H1 (cell line): ENCODE measurements at regions not wholly inside any gene's neighbourhood (a gene's known extent, or its start where the extent isn't known, plus 50 kb on each side); places are given as distances from the start of the nearest gene placed in this dataset.

Source experiments
- EGR1 ChIP-seq: IDR thresholded peaks from 2 replicates; pipeline ENCODE4 v1.6.1; 2011; ENCODE audit warnings: low read depth, low read length, borderline replicate concordance
- GABPA ChIP-seq: IDR thresholded peaks from 2 replicates; pipeline ENCODE4 v1.6.1; 2011; ENCODE audit warnings: mild to moderate bottlenecking, low read length, moderate library complexity, borderline replicate concordance; ENCODE audit not compliant: insufficient read depth
- KDM1A ChIP-seq: fragments of 200-600, 300-600 bp; sonication (generic); IDR thresholded peaks from 2 replicates; pipeline ENCODE4 v1.7.1; 2016; ENCODE audit warnings: mild to moderate bottlenecking, low read length, borderline replicate concordance
- POLR2A ChIP-seq, 2 experiments: IDR thresholded peaks; 1 replicate in 1 of 2; 2 replicates in 1 of 2; pipeline ENCODE4 v1.6.1; 2011; ENCODE audit warnings: low read depth in 2 of 2, low read length in 2 of 2, mild to moderate bottlenecking in 2 of 2; ENCODE audit errors: control extremely low read depth in 1 of 2
- POLR2AphosphoS5 ChIP-seq: IDR thresholded peaks from 2 replicates; pipeline ENCODE4 v1.6.1; 2011; ENCODE audit warnings: low read depth, low read length
- SAP30 ChIP-seq: fragments of 300-600 bp; sonication (generic); IDR thresholded peaks from 2 replicates; pipeline ENCODE4 v1.7.1; 2012; ENCODE audit warnings: low read length, moderate library complexity, mild to moderate bottlenecking, inconsistent platforms; ENCODE audit not compliant: insufficient read depth, insufficient replicate concordance
- SRF ChIP-seq: IDR thresholded peaks from 2 replicates; pipeline ENCODE4 v1.6.1; 2011; ENCODE audit warnings: mild to moderate bottlenecking, low read depth, low read length, moderate library complexity
- TAF1 ChIP-seq: IDR thresholded peaks from 2 replicates; pipeline ENCODE4 v1.6.1; 2011; ENCODE audit warnings: mild to moderate bottlenecking, low read depth, low read length
- TAF7 ChIP-seq: optimal IDR thresholded peaks from 2 replicates; pipeline ENCODE3; 2011; ENCODE audit warnings: low read depth, mild to moderate bottlenecking, inconsistent platforms, low read length, moderate library complexity, borderline replicate concordance
- TF ChIP-seq, protein P1 (sequence below), 3 experiments: IDR thresholded peaks; 1 replicate in 2 of 3; 2 replicates in 1 of 3; pipeline versions ENCODE4 v1.5.1 to v1.6.1; 2011; ENCODE audit warnings: low read length in 3 of 3, mild to moderate bottlenecking in 3 of 3, inconsistent platforms in 2 of 3, low read depth in 1 of 3, moderate library complexity in 1 of 3; ENCODE audit not compliant: insufficient read depth in 1 of 3; ENCODE audit errors: control extremely low read depth in 1 of 3
- TF ChIP-seq, protein P2 (sequence below): IDR thresholded peaks from 2 replicates; pipeline ENCODE4 v1.6.1; 2012; ENCODE audit warnings: low read length, inconsistent platforms
- TF ChIP-seq, protein P3 (sequence below): IDR thresholded peaks from 2 replicates; pipeline ENCODE4 v1.6.1; 2012; ENCODE audit warnings: inconsistent platforms

DNA sequence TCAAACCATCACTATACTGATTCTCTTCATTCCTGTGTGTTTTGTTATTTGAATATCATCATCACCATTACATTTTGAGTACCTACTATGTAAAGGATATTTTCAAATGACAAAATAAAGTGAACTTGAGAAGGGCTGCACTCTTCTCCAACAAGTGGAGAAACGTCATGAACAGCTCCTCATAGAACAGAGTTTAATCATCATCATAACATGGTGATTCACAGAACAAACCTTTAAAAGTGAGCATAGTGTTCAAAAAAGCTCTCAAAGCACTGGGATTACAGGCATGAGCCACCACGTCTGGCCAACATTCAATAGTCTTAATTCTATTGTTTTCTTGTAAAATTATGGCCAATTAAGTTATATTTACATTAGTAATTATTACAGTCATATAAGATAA is 993.9 kb downstream of the PDHA2 start:
- TF ChIP-seq POLR2A (IDR thresholded peaks at IDR 0.05; ENCODE audit: control extremely low read depth in 1 of 2, low read depth in 2 of 2, low read length in 2 of 2) (no peak), KDM1A (no peak), EGR1 (no peak), GABPA (no peak), SRF (no peak), SAP30 (no peak), TAF1 (no peak), TAF7 (no peak), POLR2AphosphoS5 (no peak)
- TF ChIP-seq, protein P1, sequence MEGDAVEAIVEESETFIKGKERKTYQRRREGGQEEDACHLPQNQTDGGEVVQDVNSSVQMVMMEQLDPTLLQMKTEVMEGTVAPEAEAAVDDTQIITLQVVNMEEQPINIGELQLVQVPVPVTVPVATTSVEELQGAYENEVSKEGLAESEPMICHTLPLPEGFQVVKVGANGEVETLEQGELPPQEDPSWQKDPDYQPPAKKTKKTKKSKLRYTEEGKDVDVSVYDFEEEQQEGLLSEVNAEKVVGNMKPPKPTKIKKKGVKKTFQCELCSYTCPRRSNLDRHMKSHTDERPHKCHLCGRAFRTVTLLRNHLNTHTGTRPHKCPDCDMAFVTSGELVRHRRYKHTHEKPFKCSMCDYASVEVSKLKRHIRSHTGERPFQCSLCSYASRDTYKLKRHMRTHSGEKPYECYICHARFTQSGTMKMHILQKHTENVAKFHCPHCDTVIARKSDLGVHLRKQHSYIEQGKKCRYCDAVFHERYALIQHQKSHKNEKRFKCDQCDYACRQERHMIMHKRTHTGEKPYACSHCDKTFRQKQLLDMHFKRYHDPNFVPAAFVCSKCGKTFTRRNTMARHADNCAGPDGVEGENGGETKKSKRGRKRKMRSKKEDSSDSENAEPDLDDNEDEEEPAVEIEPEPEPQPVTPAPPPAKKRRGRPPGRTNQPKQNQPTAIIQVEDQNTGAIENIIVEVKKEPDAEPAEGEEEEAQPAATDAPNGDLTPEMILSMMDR (IDR thresholded peaks at IDR 0.05; ENCODE audit: control extremely low read depth in 1 of 3, insufficient read depth in 1 of 3, low read depth in 1 of 3, low read length in 3 of 3): no peak
- TF ChIP-seq, protein P2, sequence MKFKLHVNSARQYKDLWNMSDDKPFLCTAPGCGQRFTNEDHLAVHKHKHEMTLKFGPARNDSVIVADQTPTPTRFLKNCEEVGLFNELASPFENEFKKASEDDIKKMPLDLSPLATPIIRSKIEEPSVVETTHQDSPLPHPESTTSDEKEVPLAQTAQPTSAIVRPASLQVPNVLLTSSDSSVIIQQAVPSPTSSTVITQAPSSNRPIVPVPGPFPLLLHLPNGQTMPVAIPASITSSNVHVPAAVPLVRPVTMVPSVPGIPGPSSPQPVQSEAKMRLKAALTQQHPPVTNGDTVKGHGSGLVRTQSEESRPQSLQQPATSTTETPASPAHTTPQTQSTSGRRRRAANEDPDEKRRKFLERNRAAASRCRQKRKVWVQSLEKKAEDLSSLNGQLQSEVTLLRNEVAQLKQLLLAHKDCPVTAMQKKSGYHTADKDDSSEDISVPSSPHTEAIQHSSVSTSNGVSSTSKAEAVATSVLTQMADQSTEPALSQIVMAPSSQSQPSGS: no peak
- TF ChIP-seq, protein P3, sequence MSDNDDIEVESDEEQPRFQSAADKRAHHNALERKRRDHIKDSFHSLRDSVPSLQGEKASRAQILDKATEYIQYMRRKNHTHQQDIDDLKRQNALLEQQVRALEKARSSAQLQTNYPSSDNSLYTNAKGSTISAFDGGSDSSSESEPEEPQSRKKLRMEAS: no peak
